K562 (cell line): ENCODE measurements at regions not wholly inside any gene's neighbourhood (a gene's known extent, or its start where the extent isn't known, plus 50 kb on each side); places are given as distances from the start of the nearest gene placed in this dataset.

ENCODE experiments used
- ATAC-seq: fragments of 200-7000 bp; cut with Tn5 transposase; 3 replicates; pipeline ENCODE4 v1.9.1; 2020; ENCODE audit warnings: moderate library complexity
- BruUV-seq: library from RNA; stranded (reverse); fragments of 400-500 nt; replicated peaks from 2 replicates; lab custom pipeline; 2021; lab: Mats Ljungman, UMichigan
- CTCF ChIA-PET: fragments of 300-600 bp; formaldehyde crosslinking; extraction: SDS; loops from one replicate; lab custom pipeline; 2021; ENCODE audit warnings: low intra/inter-chr PET ratio; lab: Yijun Ruan, JAX
- POLR2A ChIA-PET: fragments of 300-600, 350-650 bp; sonication (Branson Sonifier 250); formaldehyde crosslinking; extraction: SDS; loops from one replicate; lab custom pipeline; 2021; ENCODE audit warnings: antibody characterized with exemption, inconsistent platforms; lab: Yijun Ruan, JAX
- DNase-seq, 4 experiments: peaks; one replicate each; pipeline versions ENCODE4 v3.0.0 to v3.0.0-alpha.2; 2011 to 2018; ENCODE audit warnings: low spot score in 3 of 4, mixed read lengths in 3 of 4; ENCODE audit errors: extremely low read depth in 1 of 4
- FAIRE-seq: peaks from 2 replicates; lab custom pipeline; 2011; peaks lifted over from hg19 to GRCh38; lab: Jason Lieb, UNC
- H2AFZ ChIP-seq: 2 replicates; pipeline ENCODE4 v1.6.0; 2011; ENCODE audit warnings: low read depth, low read length, control low read depth, inconsistent platforms
- H3K27ac ChIP-seq: fragments of 200-600 bp; 3 replicates; pipeline ENCODE4 v1.8.0; 2011; ENCODE audit warnings: low read depth, mild to moderate bottlenecking, control low read depth, inconsistent platforms, low read length, moderate library complexity, mixed read lengths; ENCODE audit errors: extremely low read depth
- H3K27me3 ChIP-seq, 2 experiments: fragments of 300-600 bp in 1 of 2; 2 replicates in 1 of 2; 3 replicates in 1 of 2; pipeline versions ENCODE4 v1.6.0 to v1.8.0; 2011; ENCODE audit warnings: inconsistent platforms in 2 of 2, low read length in 2 of 2, mild to moderate bottlenecking in 1 of 2, mixed read lengths in 1 of 2, moderate library complexity in 1 of 2; ENCODE audit not compliant: control insufficient read depth in 2 of 2, insufficient read depth in 2 of 2
- H3K36me3 ChIP-seq: fragments of 300-600 bp; 3 replicates; pipeline ENCODE4 v1.8.0; 2011; ENCODE audit warnings: mild to moderate bottlenecking, low read length, inconsistent platforms; ENCODE audit not compliant: control insufficient read depth, insufficient read depth
- H3K4me1 ChIP-seq, 2 experiments: fragments of 200-600 bp in 1 of 2; replicated peaks in 1 of 2; 2 replicates in 1 of 2; 3 replicates in 1 of 2; pipeline versions ENCODE4 v1.5.1 to v1.8.0; 2011; ENCODE audit warnings: inconsistent platforms in 2 of 2, low read length in 2 of 2, mild to moderate bottlenecking in 1 of 2, mixed read lengths in 1 of 2, moderate library complexity in 1 of 2; ENCODE audit not compliant: control insufficient read depth in 2 of 2, insufficient read depth in 2 of 2
- H3K4me2 ChIP-seq: 2 replicates; pipeline ENCODE4 v1.6.1; 2011; ENCODE audit warnings: low read length, control low read depth, inconsistent platforms, mixed read lengths; ENCODE audit not compliant: insufficient read depth
- H3K4me3 ChIP-seq: fragments of 200-600 bp; sonication (generic), shearing (Covaris generic); 2 replicates; pipeline ENCODE4 v1.5.1; 2016; ENCODE audit warnings: control low read depth, inconsistent platforms
- H3K79me2 ChIP-seq: fragments of 200-600 bp; 3 replicates; pipeline ENCODE4 v1.8.0; 2011; ENCODE audit warnings: low read length, inconsistent platforms; ENCODE audit not compliant: control insufficient read depth, insufficient read depth
- H3K9ac ChIP-seq, 2 experiments: 2 replicates each; pipeline versions ENCODE4 v1.6.0 to v1.6.1; 2011; ENCODE audit warnings: low read depth in 2 of 2, low read length in 2 of 2, control low read depth in 1 of 2, inconsistent platforms in 1 of 2, mild to moderate bottlenecking in 1 of 2, mixed read lengths in 1 of 2; ENCODE audit not compliant: insufficient read depth in 1 of 2
- H3K9me1 ChIP-seq: one replicate; pipeline ENCODE4 v1.6.0; 2011; ENCODE audit warnings: inconsistent platforms, mild to moderate bottlenecking, low read length, moderate library complexity; ENCODE audit not compliant: control insufficient read depth, insufficient read depth
- H3K9me3 ChIP-seq: replicated peaks from 2 replicates; pipeline ENCODE4 v1.5.1; 2011; ENCODE audit warnings: low read depth, low read length, inconsistent platforms; ENCODE audit not compliant: control insufficient read depth, insufficient read depth
- H4K20me1 ChIP-seq: replicated peaks from 2 replicates; pipeline ENCODE4 v1.6.1; 2011; ENCODE audit warnings: low read length, inconsistent platforms, mixed read lengths; ENCODE audit not compliant: control insufficient read depth, insufficient read depth
- CBFA2T2 ChIP-seq: fragments of 450-650 bp; conservative IDR thresholded peaks from 2 replicates; pipeline ENCODE4 v1.6.1; 2017; ENCODE audit warnings: mild to moderate bottlenecking
- CXXC5 ChIP-seq: fragments of 250-450 bp; sonication (Bioruptor Pico); IDR thresholded peaks from 2 replicates; pipeline ENCODE4 v1.8.0; 2022; ENCODE audit warnings: inconsistent platforms, mild to moderate bottlenecking, moderate library complexity
- EHMT2 ChIP-seq: fragments of 450-650 bp; IDR thresholded peaks from 2 replicates; pipeline ENCODE4 v1.6.1; 2018; ENCODE audit warnings: antibody characterized with exemption
- ELF2 ChIP-seq: fragments of 250-450 bp; sonication (Bioruptor Pico); IDR thresholded peaks from 2 replicates; pipeline ENCODE4 v1.5.0; 2021; ENCODE audit warnings: mild to moderate bottlenecking
- HIVEP1 ChIP-seq: fragments of 250-450 bp; sonication (Bioruptor Pico); IDR thresholded peaks from 2 replicates; pipeline ENCODE4 v1.4.0; 2020; ENCODE audit warnings: mild to moderate bottlenecking
- KDM1A ChIP-seq, 2 experiments: fragments of 450-650 bp; IDR thresholded peaks; 2 replicates each; pipeline ENCODE4 v1.6.1; 2016; ENCODE audit warnings: mild to moderate bottlenecking in 2 of 2
- KLF1 ChIP-seq: fragments of 450-650 bp; IDR thresholded peaks from 2 replicates; pipeline ENCODE4 v1.6.1; 2016; ENCODE audit warnings: missing genetic modification characterization, missing compliant biosample characterization
- PHTF2 ChIP-seq: fragments of 250-450 bp; sonication (Bioruptor Pico); IDR thresholded peaks from 2 replicates; pipeline ENCODE4 v1.5.0; 2021; ENCODE audit warnings: mild to moderate bottlenecking
- SMARCB1 ChIP-seq: IDR thresholded peaks from 2 replicates; pipeline ENCODE4 v1.6.1; 2011; ENCODE audit warnings: improper control_type of control experiment, low read depth; ENCODE audit not compliant: insufficient read length
- XRCC5 ChIP-seq: fragments of 200-400 bp; formaldehyde crosslinking; IDR thresholded peaks from 2 replicates; pipeline ENCODE4 v1.6.1; 2017; ENCODE audit warnings: low read depth, mild to moderate bottlenecking, low read length
- ZNF121 ChIP-seq: sonication (generic); formaldehyde crosslinking; conservative IDR thresholded peaks from 2 replicates; pipeline ENCODE4 v1.8.0; 2022; ENCODE audit warnings: missing genetic modification reagents
- ZNF408 ChIP-seq: fragments of 250-450 bp; sonication (Bioruptor Pico); IDR thresholded peaks from 2 replicates; pipeline ENCODE4 v1.4.0; 2020; ENCODE audit warnings: low read depth, mild to moderate bottlenecking, moderate library complexity
- WGBS: fragments of 100-300 bp; shearing (Covaris generic); methylation state at CpG from one replicate; pipeline ENCODE4 v1.1.6; 2016; ENCODE audit warnings: low coverage, mixed read lengths; ENCODE audit not compliant: insufficient coverage; ENCODE audit errors: missing lambda C conversion rate; 5-methylcytosine and 5-hydroxymethylcytosine counted together
- in situ Hi-C: fragments of 300-500 bp; cut with MboI; formaldehyde crosslinking; loops from 4 replicates; pipeline ENCODE4 v1.15.0; 2018; ENCODE audit warnings: inconsistent platforms, mixed read lengths
- intact Hi-C: fragments of 100-400 bp; cut with micrococcal nuclease; formaldehyde crosslinking; loops from 2 replicates; pipeline ENCODE4 v1.14.2; 2022
- TF ChIP-seq, protein P1 (sequence below), 3 experiments: fragments of 200-800 bp in 1 of 3; fragments of 250-450 bp in 1 of 3; fragments of 450-650 bp in 1 of 3; sonication (Bioruptor Pico) in 1 of 3; sonication (Bioruptor generic) in 1 of 3; formaldehyde crosslinking in 1 of 3; IDR thresholded peaks; 2 replicates each; pipeline versions ENCODE4 v1.6.1 to v1.8.0; 2016 to 2022; ENCODE audit warnings: mild to moderate bottlenecking in 2 of 3, missing genetic modification characterization in 2 of 3, missing compliant biosample characterization in 1 of 3, moderate library complexity in 1 of 3
- TF ChIP-seq, protein P2 (sequence below), 2 experiments: IDR thresholded peaks; 2 replicates each; pipeline ENCODE4 v1.6.1; 2011; ENCODE audit warnings: borderline replicate concordance in 1 of 2, control low read depth in 1 of 2, low read depth in 1 of 2, low read length in 1 of 2, mild to moderate bottlenecking in 1 of 2, mixed read lengths in 1 of 2, moderate library complexity in 1 of 2; ENCODE audit not compliant: insufficient read depth in 1 of 2, insufficient read length in 1 of 2, poor library complexity in 1 of 2, severe bottlenecking in 1 of 2; ENCODE audit errors: extremely low read depth in 1 of 2

DNA sequence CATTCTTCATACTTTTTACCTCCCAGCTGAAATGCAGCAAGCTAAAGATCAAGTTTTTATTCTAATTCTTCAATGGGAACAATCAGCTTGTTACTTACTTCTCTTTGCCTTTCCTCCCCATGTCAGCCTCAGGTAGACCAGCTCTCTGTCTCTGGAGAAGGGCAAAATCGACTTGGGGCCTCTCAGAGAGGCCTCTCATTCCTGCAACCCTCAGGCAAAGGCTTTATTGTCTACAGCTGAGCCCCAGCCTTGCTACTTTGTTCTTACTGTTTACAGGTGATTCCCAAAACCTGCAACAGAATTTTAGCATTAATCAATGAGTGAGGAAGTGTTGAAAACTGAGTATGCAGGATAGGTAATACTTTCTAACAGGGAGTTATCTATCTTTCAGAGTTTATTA is 148.6 kb downstream of the KIF2B start:
- Histone ChIP-seq H3K4me2 (no peak overlapping the region), H3K9me1 (no peaks in the 10 kb centered on the region), H3K79me2 (no peaks in the 10 kb centered on the region), H3K4me1 (no peaks in the 10 kb centered on the region), H3K4me3 (no peak overlapping the region), H4K20me1 (no peaks in the 10 kb centered on the region), H3K27ac (no peak overlapping the region), H3K36me3 (no peaks in the 10 kb centered on the region), H2AFZ (no peak overlapping the region), H3K9ac (no peak overlapping the region), H3K9me3 (no peaks in the 10 kb centered on the region), H3K27me3 (no peaks in the 10 kb centered on the region)
- ATAC-seq (no peak), FAIRE-seq (no peak), DNase-seq (no peak)
- 13% methylated on average over 1 of the region's 1 CpG for WGBS
- intact Hi-C loops (no loop called here), in situ Hi-C loops (no loop called here)
- ChIA-PET POLR2A (no interaction called here), CTCF (no interaction called here)
- TF ChIP-seq PHTF2 (CRISPR knock-in tag) (no peak), SMARCB1 (no peak), HIVEP1 (CRISPR knock-in tag) (no peak)
- no TSS peak for BruUV-seq

DNA sequence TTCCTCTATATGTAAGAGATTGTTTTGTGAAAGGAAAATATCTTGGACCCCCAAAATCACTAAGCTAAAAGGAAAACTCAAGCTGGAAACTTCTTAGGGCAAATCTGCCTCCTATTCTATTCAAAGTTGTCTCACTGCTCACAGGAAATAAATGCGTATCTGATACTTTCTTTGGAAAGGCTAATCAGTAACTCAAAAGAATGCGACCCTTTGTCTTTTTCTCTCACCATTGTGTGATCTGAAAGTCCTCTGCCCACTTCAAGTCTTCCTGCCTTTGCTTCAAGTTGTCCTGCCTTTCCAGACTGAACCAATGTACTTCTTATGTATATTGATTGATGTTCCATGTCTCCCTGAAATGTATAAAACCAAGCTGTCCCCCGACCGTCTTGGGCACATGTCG is 157.3 kb downstream of the KIF2B start:
- H3K27me3 ChIP-seq = no peaks in the 10 kb centered on the region
- no peaks in the 10 kb centered on the region for H3K36me3 ChIP-seq
- in situ Hi-C loops = no loop called here
- POLR2A ChIA-PET = no interaction called here
- no peaks in the 10 kb centered on the region for H3K79me2 ChIP-seq
- H3K4me3 ChIP-seq = no peak overlapping the region
- BruUV-seq = no TSS peak
- no peak overlapping the region for H3K4me2 ChIP-seq
- no peak overlapping the region for H3K27ac ChIP-seq
- no peak overlapping the region for H2AFZ ChIP-seq
- H3K9me1 ChIP-seq = no peaks in the 10 kb centered on the region
- ATAC-seq (no peak), FAIRE-seq (no peak), DNase-seq (no peak)
- no peaks in the 10 kb centered on the region for H3K9me3 ChIP-seq
- no peaks in the 10 kb centered on the region for H4K20me1 ChIP-seq
- intact Hi-C loops = no loop called here
- CTCF ChIA-PET = no interaction called here
- H3K9ac ChIP-seq = no peak overlapping the region
- H3K4me1 ChIP-seq = no peaks in the 10 kb centered on the region
- 0% methylated on average over 5 of the region's 5 CpGs for WGBS
- TF ChIP-seq ZNF121 (no peak), KLF1 (no peak), EHMT2 (no peak), XRCC5 (no peak), KDM1A (IDR thresholded peaks at IDR 0.05) (no peak), CBFA2T2 (no peak), CXXC5 (CRISPR knock-in tag) (no peak), ELF2 (no peak), ZNF408 (CRISPR knock-in tag) (no peak)
- TF ChIP-seq, protein P1, sequence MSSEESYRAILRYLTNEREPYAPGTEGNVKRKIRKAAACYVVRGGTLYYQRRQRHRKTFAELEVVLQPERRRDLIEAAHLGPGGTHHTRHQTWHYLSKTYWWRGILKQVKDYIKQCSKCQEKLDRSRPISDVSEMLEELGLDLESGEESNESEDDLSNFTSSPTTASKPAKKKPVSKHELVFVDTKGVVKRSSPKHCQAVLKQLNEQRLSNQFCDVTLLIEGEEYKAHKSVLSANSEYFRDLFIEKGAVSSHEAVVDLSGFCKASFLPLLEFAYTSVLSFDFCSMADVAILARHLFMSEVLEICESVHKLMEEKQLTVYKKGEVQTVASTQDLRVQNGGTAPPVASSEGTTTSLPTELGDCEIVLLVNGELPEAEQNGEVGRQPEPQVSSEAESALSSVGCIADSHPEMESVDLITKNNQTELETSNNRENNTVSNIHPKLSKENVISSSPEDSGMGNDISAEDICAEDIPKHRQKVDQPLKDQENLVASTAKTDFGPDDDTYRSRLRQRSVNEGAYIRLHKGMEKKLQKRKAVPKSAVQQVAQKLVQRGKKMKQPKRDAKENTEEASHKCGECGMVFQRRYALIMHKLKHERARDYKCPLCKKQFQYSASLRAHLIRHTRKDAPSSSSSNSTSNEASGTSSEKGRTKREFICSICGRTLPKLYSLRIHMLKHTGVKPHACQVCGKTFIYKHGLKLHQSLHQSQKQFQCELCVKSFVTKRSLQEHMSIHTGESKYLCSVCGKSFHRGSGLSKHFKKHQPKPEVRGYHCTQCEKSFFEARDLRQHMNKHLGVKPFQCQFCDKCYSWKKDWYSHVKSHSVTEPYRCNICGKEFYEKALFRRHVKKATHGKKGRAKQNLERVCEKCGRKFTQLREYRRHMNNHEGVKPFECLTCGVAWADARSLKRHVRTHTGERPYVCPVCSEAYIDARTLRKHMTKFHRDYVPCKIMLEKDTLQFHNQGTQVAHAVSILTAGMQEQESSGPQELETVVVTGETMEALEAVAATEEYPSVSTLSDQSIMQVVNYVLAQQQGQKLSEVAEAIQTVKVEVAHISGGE (CRISPR knock-in tag; IDR thresholded peaks at IDR 0.05) = no peak
- TF ChIP-seq, protein P2, sequence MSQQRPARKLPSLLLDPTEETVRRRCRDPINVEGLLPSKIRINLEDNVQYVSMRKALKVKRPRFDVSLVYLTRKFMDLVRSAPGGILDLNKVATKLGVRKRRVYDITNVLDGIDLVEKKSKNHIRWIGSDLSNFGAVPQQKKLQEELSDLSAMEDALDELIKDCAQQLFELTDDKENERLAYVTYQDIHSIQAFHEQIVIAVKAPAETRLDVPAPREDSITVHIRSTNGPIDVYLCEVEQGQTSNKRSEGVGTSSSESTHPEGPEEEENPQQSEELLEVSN (IDR thresholded peaks at IDR 0.05; ENCODE audit: borderline replicate concordance in 1 of 2, extremely low read depth in 1 of 2, insufficient read depth in 1 of 2, insufficient read length in 1 of 2, low read depth in 1 of 2, low read length in 1 of 2, poor library complexity in 1 of 2, severe bottlenecking in 1 of 2) = no peak
